ENCODE measurements at regions not wholly inside any gene's neighbourhood (a gene's known extent, or its start where the extent isn't known, plus 50 kb on each side); places are given as distances from the start of the nearest gene placed in this dataset.
A peak's percentile ranks its signal among the peaks of the same experiment; 100 is the strongest.
"Not testable (repeated sequence)": the region's sequence is repeated elsewhere in the genome, so short reads cannot be mapped to it uniquely, and the experiment has no call there.

DNA sequence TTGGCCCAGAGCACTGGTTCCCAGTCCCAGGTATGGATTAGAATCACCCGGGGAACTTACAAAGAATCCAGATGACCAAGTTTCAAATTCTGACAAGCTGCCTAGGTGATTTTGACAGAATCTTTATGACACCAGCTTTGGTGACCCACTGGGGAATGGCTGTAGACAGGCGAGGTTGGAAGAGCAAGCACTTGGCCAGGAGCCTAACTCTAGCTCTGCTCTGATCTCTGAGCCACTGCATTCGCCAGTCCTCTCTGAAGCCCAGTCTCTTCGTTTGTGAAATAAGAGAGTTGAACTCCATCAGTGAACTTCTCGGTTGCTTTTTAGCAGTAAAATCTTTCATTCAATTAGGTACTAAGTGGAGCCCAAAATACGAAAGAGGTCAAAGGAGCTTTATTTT lies 161.2 kb downstream of the VEGFA start:
- intact Hi-C loops (cut with micrococcal nuclease) = no loop called here
- H3K4me1 Mint-ChIP-seq (ENCODE audit: low read depth) = peaks cover 1% of the 10 kb centered on the region
- no peaks in the 10 kb centered on the region for H3K27me3 Mint-ChIP-seq (ENCODE audit: low read depth)
- no peak overlapping the region for H3K4me3 Mint-ChIP-seq (ENCODE audit: low read depth)
- H3K9me3 Mint-ChIP-seq = no peaks in the 10 kb centered on the region
- DNase-seq (ENCODE audit: low spot score) = no peak
- H3K27ac Mint-ChIP-seq = no peak overlapping the region
- H3K36me3 Mint-ChIP-seq (ENCODE audit: low read depth) = no peaks in the 10 kb centered on the region

DNA sequence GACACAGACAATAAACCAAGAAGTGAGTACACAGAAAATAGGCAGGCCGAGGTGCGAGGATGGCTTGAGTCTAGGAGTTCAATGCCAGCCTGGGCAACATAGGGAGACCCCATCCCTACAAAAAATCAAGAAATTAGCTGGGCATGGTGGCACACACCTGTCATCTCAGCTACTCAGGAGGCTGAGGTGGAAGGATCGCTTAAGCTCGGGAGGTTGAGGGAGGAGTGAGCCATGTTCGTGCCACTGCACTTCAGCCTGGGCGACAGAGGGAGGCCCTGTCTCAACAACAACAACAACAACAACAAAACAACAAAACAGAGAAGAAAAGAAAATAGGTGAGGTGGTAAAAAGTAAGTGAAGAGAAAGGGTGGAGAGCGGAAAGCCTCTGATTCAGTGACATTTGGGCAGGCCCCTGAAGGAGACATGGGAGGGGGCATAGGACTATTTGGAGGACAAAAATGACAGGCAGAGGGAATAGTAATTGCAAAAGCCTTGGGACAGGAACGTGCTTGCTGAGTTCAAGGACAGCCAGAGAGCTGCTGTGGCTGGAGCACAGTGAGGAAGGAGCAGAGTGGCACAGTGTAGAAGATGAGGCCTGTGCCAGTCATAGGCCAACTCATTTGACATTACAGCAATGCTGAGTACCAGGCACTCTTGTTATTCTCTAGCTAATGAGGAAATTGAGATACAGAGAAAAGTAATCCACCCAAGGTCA lies 160.6 kb downstream of the VEGFA start:
- no peak overlapping the region for H3K4me3 Mint-ChIP-seq (ENCODE audit: low read depth)
- no peaks in the 10 kb centered on the region for H3K27me3 Mint-ChIP-seq (ENCODE audit: low read depth)
- no peak for DNase-seq (ENCODE audit: low spot score)
- intact Hi-C loops (cut with micrococcal nuclease) = no loop called here
- no peaks in the 10 kb centered on the region for H3K36me3 Mint-ChIP-seq (ENCODE audit: low read depth)
- H3K4me1 Mint-ChIP-seq (ENCODE audit: low read depth) = peaks cover 1% of the 10 kb centered on the region
- no peak overlapping the region for H3K27ac Mint-ChIP-seq
- no peaks in the 10 kb centered on the region for H3K9me3 Mint-ChIP-seq

DNA sequence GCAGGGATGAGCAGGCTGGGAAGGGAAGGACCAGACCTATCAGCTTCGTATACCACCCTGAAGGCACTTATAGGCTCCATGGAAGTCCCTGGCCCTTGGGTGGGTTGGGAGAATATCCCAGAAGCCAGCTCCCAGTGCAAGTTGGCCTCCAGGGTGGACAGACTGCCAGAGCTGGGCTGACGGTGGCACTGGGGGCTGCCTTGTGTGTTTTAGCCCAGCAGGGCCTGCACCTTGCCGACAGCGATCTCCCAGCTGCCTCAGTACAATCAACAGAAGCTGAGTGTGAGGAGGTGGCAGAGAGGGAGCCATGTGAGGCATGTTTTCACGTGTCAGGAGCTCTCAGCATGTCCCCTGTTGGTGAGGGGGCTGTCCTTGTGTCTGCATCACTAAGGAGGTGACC lies 159.5 kb downstream of the VEGFA start:
- Mint-ChIP-seq H3K36me3 (ENCODE audit: low read depth) (no peaks in the 10 kb centered on the region), H3K27ac (no peak overlapping the region), H3K4me3 (ENCODE audit: low read depth) (no peak overlapping the region), H3K27me3 (ENCODE audit: low read depth) (no peaks in the 10 kb centered on the region), H3K9me3 (no peaks in the 10 kb centered on the region), H3K4me1 (ENCODE audit: low read depth) (peaks cover 4% of the 10 kb centered on the region)
- intact Hi-C loops (cut with micrococcal nuclease) = loop anchor here (10.0 kb wide), 1 partner anchor 145 kb away; no protein-coding TSS in a partner anchor
- no peak for DNase-seq (ENCODE audit: low spot score)

DNA sequence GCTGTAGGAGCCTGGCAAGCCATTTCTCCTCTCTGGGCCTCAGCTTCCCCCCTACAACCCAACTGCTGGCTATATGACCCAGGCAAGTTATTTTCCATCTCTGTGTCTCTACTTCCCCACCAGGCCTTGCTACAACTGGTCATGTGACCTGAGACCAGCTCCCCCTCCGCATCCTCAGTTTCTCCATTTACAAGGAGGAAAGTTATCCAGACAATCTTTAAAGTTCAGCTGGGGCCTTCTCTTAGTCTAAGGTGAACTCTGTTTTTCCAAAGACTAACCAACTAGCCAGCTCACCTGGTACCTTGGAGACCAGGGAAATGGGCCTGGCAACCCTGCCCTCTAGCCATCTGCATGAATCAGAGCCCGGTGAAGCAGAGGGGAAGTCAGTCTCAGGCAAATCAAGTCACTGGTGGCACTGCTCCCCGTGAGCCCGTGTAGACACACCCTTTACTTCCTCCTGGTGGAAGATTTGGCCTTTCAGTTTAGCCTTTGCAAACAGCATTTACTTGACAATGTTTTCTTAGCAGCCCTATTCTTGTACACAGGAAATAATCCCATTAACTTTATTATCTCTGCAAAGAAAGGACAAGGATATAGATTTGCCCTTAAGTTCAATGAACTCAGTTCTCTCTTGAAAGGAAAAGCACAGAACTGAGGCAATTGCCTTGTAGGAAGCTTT lies 157.7 kb downstream of the VEGFA start:
- intact Hi-C loops (cut with micrococcal nuclease) = loop anchor here (10.0 kb wide), 1 partner anchor 147 kb away; no protein-coding TSS in a partner anchor
- Mint-ChIP-seq H3K4me3 (ENCODE audit: low read depth) (no peak overlapping the region), H3K27ac (no peak overlapping the region), H3K27me3 (ENCODE audit: low read depth) (no peaks in the 10 kb centered on the region), H3K4me1 (ENCODE audit: low read depth) (peaks cover 12% of the 10 kb centered on the region), H3K9me3 (no peaks in the 10 kb centered on the region), H3K36me3 (ENCODE audit: low read depth) (no peaks in the 10 kb centered on the region)
- no peak for DNase-seq (ENCODE audit: low spot score)

DNA sequence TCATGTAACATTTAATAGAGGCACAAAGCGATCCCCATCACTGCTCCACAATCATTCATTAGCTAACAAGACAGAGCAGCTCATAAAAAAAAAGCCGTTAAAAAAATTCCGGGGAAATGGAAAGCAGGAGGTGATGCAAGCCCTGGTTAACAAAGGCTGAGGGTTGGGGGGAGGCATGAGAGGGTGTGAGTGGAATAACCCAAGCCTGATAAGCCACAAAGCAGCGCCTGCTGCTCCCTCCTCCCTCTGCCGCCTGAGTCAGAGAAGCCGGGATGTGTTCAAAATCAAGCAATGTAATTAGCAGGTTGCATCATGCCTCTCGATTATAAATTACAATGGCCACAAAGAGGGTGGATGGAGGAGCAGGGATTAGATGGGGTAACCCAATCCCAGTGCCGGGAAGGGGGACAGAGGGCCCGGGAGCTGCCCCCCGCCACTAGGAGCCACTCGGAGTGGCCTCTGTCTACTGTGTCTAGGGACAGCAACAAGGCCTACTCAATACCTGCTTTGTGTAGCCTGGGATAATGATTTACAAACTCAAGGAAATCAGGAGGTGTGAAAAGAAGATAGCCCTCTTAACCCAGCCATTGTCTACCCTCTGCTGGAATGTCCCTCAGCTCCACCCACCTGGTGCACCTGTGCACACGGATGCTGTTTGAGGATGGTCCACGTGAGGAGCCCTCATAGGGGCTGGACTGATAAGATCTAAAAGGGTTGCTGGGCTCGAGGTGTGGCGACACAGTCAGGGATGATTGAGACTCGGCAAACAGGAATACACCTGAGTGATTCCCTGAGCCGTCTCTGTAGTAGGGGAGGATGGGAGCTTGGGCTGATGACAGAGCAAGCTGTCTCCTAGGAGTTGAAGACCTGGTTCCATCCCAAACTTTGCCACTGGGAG lies 156.9 kb downstream of the VEGFA start:
- Mint-ChIP-seq H3K36me3 (ENCODE audit: low read depth) (no peaks in the 10 kb centered on the region), H3K4me3 (ENCODE audit: low read depth) (no peak overlapping the region), H3K27me3 (ENCODE audit: low read depth) (no peaks in the 10 kb centered on the region), H3K27ac (no peak overlapping the region), H3K9me3 (no peaks in the 10 kb centered on the region), H3K4me1 (ENCODE audit: low read depth) (peaks cover 12% of the 10 kb centered on the region)
- intact Hi-C loops (cut with micrococcal nuclease) = loop anchor here (10.0 kb wide), 1 partner anchor 148 kb away; no protein-coding TSS in a partner anchor
- DNase-seq (ENCODE audit: low spot score) = no peak

DNA sequence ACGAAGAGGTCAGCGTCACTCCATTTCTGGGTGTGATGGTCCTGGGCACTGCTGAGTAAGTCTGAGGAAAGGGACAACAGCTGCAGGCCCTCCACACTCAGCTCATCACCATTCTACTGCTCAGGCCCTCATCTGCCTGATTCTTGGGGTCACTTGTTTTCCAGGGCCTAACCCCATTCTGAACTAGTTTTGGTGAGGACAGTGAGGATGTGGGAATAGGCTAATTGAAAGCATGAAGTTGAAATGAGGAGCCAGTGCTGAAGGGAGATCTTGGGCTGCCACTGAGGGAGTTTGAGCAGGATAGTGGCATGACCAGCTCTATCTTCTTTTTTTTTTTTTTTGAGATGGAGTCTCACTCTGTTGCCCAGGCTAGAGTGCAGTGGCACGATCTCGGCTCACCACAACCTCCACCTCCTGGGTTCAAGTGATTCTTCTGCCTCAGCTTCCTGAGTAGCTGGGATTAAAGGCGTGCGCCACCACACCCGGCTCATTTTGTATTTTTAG lies 155.7 kb downstream of the VEGFA start:
- H3K27me3 Mint-ChIP-seq (ENCODE audit: low read depth); DNase-seq (ENCODE audit: low spot score); H3K4me3 Mint-ChIP-seq (ENCODE audit: low read depth); H3K9me3 Mint-ChIP-seq; H3K27ac Mint-ChIP-seq; H3K36me3 Mint-ChIP-seq (ENCODE audit: low read depth): not testable (repeated sequence)
- H3K4me1 Mint-ChIP-seq (ENCODE audit: low read depth) = peaks cover 12% of the 10 kb centered on the region
- intact Hi-C loops (cut with micrococcal nuclease) = loop anchor here (10.0 kb wide), 1 partner anchor 149 kb away; no protein-coding TSS in a partner anchor

DNA sequence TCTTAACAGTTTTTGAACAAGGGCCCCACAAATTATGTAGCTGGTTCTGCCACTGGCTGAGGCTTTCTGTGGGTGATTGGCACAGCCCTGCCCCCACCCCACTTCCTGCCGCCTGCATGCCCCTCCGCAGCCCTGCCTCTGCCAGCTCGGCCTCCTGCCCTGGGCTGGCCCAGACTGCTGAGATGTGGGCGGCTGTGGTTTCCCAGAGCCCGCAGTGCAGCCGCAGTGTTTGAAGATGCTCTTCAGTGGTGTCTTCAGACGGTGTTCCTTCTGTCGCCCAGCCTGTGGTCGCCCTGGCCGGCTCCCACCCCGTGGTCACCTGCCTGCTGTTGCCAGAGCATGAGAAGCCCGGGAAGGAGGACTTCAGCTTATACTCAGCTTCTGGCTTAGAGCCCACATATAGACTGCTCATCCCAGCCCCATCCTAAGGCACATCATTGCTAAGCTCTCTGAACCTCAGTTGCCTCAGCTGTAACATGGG lies 154.3 kb downstream of the VEGFA start:
- Mint-ChIP-seq H3K9me3 (no peaks in the 10 kb centered on the region), H3K27me3 (ENCODE audit: low read depth) (peaks cover 7% of the 10 kb centered on the region), H3K36me3 (ENCODE audit: low read depth) (no peaks in the 10 kb centered on the region), H3K4me1 (ENCODE audit: low read depth) (peaks cover 12% of the 10 kb centered on the region), H3K4me3 (ENCODE audit: low read depth) (no peak overlapping the region), H3K27ac (no peak overlapping the region)
- intact Hi-C loops (cut with micrococcal nuclease) = loop anchor here (10.0 kb wide), 1 partner anchor 151 kb away; no protein-coding TSS in a partner anchor
- DNase-seq (ENCODE audit: low spot score) = peak; percentile 45

DNA sequence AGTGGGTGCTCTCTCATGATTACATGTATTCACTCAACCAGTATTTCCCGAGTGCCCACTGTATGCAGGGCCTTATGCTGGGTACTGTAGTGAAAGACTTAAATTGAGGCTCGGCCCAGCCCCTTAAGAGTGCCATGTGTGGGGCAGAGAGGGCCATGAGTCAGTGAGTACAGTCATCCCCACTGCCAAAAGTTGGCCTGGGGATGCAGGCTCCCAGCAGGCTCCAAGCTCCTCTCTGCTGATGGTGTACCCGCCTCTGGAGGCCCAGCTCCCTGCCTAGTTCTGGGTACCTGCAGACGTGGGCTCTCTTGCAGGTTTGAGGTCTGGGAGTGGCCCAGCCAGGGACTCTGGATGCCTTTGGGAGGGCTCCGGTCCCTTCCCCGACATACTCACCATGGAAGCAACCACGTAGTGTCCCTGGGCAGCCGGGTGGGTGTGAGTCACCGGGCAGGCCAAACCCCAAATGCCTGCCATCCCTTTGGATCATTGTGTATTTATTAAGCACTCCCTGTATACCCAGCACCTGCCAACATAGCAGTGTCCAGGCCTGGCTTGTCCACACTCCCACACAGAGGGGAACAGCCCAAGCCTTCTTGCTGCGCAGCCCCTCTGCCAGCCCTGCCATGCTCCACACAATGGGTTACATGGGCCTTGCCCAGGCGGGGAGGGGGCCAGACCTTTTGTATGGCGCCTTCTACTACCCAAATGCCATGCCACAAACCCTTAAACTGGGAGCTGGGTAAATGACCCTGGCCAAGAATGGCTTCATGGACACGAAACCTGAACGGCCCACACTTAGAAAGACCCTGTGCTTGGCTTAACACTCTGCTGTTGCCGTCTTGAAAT lies 153.6 kb downstream of the VEGFA start:
- Mint-ChIP-seq H3K9me3 (no peaks in the 10 kb centered on the region), H3K27me3 (ENCODE audit: low read depth) (peaks cover 7% of the 10 kb centered on the region), H3K27ac (no peak overlapping the region), H3K36me3 (ENCODE audit: low read depth) (no peaks in the 10 kb centered on the region), H3K4me3 (ENCODE audit: low read depth) (no peak overlapping the region), H3K4me1 (ENCODE audit: low read depth) (peaks cover 12% of the 10 kb centered on the region)
- DNase-seq (ENCODE audit: low spot score) = no peak
- intact Hi-C loops (cut with micrococcal nuclease) = loop anchor here (10.0 kb wide), 1 partner anchor 151 kb away; no protein-coding TSS in a partner anchor

DNA sequence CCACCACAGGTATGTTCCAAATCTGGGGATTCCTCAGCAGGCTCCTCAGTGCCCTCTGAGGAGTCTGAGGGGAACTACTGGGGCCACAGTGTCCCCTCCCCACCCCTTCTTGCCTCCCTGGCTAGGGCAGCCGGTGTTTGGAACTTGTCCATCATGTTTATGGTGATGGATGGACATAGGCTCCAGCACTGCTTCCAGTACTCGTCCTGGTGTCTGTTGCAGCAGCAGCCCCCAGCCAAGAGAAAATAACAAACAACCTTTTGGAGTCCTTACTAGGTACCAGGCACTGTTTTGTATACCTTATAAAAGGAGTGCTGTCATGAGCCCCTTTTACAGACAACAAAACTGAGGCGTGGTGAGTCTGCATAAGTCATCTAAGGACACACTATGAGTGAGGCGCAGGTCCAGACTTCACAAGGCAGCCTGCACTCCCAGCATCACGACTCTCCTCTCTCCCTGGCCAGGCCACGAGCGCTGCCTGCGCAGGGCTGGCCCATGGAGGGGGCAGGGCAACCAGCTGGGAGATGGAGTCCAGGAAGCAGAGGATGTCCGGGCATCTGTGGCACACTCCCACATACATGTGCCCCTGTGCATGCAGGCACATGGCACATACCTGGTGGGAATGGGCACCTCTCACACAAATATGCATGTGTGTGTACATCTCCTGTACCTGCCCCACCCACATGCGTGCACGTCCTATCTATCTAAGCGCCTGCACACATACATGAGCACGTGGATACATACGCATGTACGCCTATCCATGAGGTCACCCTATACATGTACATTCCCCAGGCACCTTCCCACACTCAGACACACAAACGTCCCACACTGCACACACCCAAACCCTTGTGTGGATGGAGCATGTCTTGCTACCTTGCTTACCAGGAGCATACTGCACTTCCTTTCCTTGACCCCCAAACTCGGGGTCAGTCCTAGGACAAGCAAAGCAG lies 152.7 kb downstream of the VEGFA start:
- no peak overlapping the region for H3K4me3 Mint-ChIP-seq (ENCODE audit: low read depth)
- H3K9me3 Mint-ChIP-seq = no peaks in the 10 kb centered on the region
- intact Hi-C loops (cut with micrococcal nuclease) = loop anchor here (10.0 kb wide), 1 partner anchor 152 kb away; no protein-coding TSS in a partner anchor
- peaks cover 7% of the 10 kb centered on the region for H3K27me3 Mint-ChIP-seq (ENCODE audit: low read depth)
- no peak overlapping the region for H3K27ac Mint-ChIP-seq
- peaks cover 11% of the 10 kb centered on the region for H3K4me1 Mint-ChIP-seq (ENCODE audit: low read depth)
- no peaks in the 10 kb centered on the region for H3K36me3 Mint-ChIP-seq (ENCODE audit: low read depth)
- DNase-seq (ENCODE audit: low spot score) = no peak

DNA sequence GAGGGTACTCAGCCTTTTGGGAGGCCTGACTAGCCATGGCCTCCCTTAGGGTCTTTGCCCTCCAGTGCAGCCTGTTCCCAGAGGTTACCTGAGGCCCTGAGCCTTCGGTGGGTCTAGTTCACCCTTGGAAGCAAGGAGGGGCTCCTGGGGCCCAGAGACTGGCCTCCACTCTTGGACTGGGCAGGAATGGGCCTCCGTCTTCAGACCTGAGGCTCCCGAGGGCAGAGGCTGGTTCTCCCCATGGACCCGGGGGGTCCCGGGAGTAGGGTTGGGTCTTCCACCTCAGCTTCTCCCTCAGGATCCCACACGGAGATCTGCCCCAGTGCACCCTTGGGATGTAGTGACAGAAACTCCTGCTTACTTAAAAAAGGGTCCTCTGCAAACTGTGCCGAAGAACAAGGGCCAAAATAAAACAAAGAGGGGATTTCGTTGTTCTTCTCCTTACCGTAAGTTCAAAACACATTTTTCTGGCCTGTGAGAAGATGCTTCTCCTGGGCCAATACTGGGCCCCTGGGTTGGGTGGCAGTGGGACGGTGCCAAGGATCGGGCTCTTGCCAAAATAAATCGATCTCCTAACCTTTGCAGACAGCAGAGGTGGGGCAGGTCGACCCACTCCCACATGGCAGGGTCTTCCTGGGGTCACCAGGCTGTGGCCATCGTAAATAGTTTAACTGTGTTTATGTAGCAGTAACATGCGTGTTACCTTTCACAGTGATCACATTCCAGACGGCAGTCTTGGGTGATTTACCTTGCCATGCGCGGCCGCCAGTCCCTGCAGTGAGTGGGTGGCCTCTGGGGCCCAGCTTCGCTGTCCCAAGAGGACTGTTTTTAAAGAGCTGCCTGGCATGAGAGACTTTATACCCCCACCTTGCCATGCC lies 151.8 kb downstream of the VEGFA start:
- intact Hi-C loops (cut with micrococcal nuclease) = loop anchor here (10.0 kb wide), 1 partner anchor 153 kb away; no protein-coding TSS in a partner anchor
- peaks cover 11% of the 10 kb centered on the region for H3K4me1 Mint-ChIP-seq (ENCODE audit: low read depth)
- no peak for DNase-seq (ENCODE audit: low spot score)
- H3K27me3 Mint-ChIP-seq (ENCODE audit: low read depth) = peaks cover 7% of the 10 kb centered on the region
- H3K4me3 Mint-ChIP-seq (ENCODE audit: low read depth) = no peak overlapping the region
- H3K27ac Mint-ChIP-seq = no peak overlapping the region
- H3K36me3 Mint-ChIP-seq (ENCODE audit: low read depth) = no peaks in the 10 kb centered on the region
- H3K9me3 Mint-ChIP-seq = no peaks in the 10 kb centered on the region

Measured in activated T-helper 2 cell treated with anti-CD3 and anti-CD28 coated beads, Interferon-gamma antibody, Interleukin-2, Interleukin-4, amounts not matched to agents 10 μg/mL and 5 μg/mL and 100 μg/mL, durations not matched to agents 14 hours and 24 hours and 36 hours (primary cell).